ENCODE measurements at regions not wholly inside any gene's neighbourhood (a gene's known extent, or its start where the extent isn't known, plus 50 kb on each side); places are given as distances from the start of the nearest gene placed in this dataset.

DNA sequence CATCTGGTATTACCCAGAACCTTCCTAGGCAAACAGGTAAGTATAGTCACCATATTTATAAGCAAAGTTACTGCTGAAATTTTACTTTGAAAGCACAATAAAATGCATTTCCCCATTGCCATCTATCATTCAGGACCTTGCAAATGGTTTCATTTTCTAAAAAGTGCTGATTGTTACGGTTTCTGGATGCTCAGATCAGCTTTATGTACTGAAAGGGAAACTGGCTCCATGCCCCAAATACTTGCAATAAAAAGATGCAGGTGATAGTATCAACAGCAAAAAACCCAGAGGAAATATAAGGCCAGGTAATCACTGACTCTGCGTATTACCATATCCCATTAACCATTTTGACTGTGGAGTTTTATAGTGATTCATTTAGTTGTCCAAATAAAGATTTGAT lies 1150.7 kb upstream of the CRIM1 start:
- DNase-seq (ENCODE audit: low read depth) (no peak), FAIRE-seq (no peak)
- Mint-ChIP-seq H3K36me3 (ENCODE audit: low read depth, unreplicated experiment) (no peaks in the 10 kb centered on the region), H3K9me3 (ENCODE audit: unreplicated experiment) (no peaks in the 10 kb centered on the region), H3K4me3 (ENCODE audit: unreplicated experiment) (no peak overlapping the region), H3K4me1 (ENCODE audit: low read depth, unreplicated experiment) (no peaks in the 10 kb centered on the region), H3K27ac (ENCODE audit: unreplicated experiment) (no peak overlapping the region), H3K27me3 (ENCODE audit: low read depth, unreplicated experiment) (no peaks in the 10 kb centered on the region)
- no peaks in the 10 kb centered on the region for H4K20me1 ChIP-seq (ENCODE audit: insufficient read depth, low read length)
- H3K4me3 ChIP-seq (ENCODE audit: insufficient read depth, low read depth, low read length), result no peak overlapping the region
- H3K4me2 ChIP-seq (ENCODE audit: low read length), result no peak overlapping the region
- H3K27me3 ChIP-seq (ENCODE audit: insufficient read depth, low read length), result no peaks in the 10 kb centered on the region
- no peak overlapping the region for H2AFZ ChIP-seq (ENCODE audit: low read depth, low read length)
- no peaks in the 10 kb centered on the region for H3K79me2 ChIP-seq (ENCODE audit: insufficient read depth, low read length)
- TF ChIP-seq EZH2 (IDR thresholded peaks at IDR 0.05; ENCODE audit: insufficient read depth, low read length), result no peak
- TF ChIP-seq, protein P1, sequence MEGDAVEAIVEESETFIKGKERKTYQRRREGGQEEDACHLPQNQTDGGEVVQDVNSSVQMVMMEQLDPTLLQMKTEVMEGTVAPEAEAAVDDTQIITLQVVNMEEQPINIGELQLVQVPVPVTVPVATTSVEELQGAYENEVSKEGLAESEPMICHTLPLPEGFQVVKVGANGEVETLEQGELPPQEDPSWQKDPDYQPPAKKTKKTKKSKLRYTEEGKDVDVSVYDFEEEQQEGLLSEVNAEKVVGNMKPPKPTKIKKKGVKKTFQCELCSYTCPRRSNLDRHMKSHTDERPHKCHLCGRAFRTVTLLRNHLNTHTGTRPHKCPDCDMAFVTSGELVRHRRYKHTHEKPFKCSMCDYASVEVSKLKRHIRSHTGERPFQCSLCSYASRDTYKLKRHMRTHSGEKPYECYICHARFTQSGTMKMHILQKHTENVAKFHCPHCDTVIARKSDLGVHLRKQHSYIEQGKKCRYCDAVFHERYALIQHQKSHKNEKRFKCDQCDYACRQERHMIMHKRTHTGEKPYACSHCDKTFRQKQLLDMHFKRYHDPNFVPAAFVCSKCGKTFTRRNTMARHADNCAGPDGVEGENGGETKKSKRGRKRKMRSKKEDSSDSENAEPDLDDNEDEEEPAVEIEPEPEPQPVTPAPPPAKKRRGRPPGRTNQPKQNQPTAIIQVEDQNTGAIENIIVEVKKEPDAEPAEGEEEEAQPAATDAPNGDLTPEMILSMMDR (IDR thresholded peaks at IDR 0.05; ENCODE audit: insufficient read depth, low read depth, low read length), result no peak
- H3K9me3 ChIP-seq (ENCODE audit: insufficient read depth, low read depth, low read length), result no peaks in the 10 kb centered on the region
- no peak overlapping the region for H3K27ac ChIP-seq (ENCODE audit: low read depth, low read length)
- H3K4me1 ChIP-seq (ENCODE audit: insufficient read depth, low read length), result no peaks in the 10 kb centered on the region
- no peaks in the 10 kb centered on the region for H3K36me3 ChIP-seq (ENCODE audit: insufficient read depth, low read length)
- H3K9ac ChIP-seq (ENCODE audit: low read length), result no peak overlapping the region

DNA sequence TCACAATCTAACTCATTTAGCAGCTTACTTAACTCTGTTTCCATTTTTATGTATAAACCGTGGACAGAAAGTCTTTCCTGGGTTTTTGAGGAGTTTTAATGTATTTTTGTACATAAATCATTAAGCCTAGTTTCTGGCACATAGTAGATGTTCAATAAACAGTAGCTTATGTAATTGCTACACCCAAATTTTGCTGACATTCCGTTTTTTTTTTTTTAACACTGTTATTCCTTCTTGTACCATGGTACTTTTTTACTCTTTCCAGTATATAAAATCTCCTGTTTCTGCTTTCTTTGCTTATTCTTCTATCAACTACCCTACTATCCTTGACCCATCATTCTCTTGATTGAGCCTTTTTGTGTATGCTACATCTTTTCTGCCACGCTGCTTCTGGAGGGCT lies 1151.3 kb upstream of the CRIM1 start:
- Histone ChIP-seq H3K4me1 (ENCODE audit: insufficient read depth, low read length) (no peaks in the 10 kb centered on the region), H3K27me3 (ENCODE audit: insufficient read depth, low read length) (no peaks in the 10 kb centered on the region), H3K27ac (ENCODE audit: low read depth, low read length) (no peak overlapping the region), H3K4me3 (ENCODE audit: insufficient read depth, low read depth, low read length) (no peak overlapping the region), H3K9ac (ENCODE audit: low read length) (no peak overlapping the region), H3K36me3 (ENCODE audit: insufficient read depth, low read length) (no peaks in the 10 kb centered on the region), H4K20me1 (ENCODE audit: insufficient read depth, low read length) (no peaks in the 10 kb centered on the region), H3K79me2 (ENCODE audit: insufficient read depth, low read length) (no peaks in the 10 kb centered on the region), H3K4me2 (ENCODE audit: low read length) (no peak overlapping the region), H3K9me3 (ENCODE audit: insufficient read depth, low read depth, low read length) (no peaks in the 10 kb centered on the region), H2AFZ (ENCODE audit: low read depth, low read length) (no peak overlapping the region)
- H3K27me3 Mint-ChIP-seq (ENCODE audit: low read depth, unreplicated experiment), result no peaks in the 10 kb centered on the region
- DNase-seq (ENCODE audit: low read depth) (no peak), FAIRE-seq (no peak)
- no peak for TF ChIP-seq EZH2 (IDR thresholded peaks at IDR 0.05; ENCODE audit: insufficient read depth, low read length)
- TF ChIP-seq, protein P1 (IDR thresholded peaks at IDR 0.05; ENCODE audit: insufficient read depth, low read depth, low read length), result no peak
- H3K4me3 Mint-ChIP-seq (ENCODE audit: unreplicated experiment), result no peak overlapping the region
- no peaks in the 10 kb centered on the region for H3K4me1 Mint-ChIP-seq (ENCODE audit: low read depth, unreplicated experiment)
- no peaks in the 10 kb centered on the region for H3K36me3 Mint-ChIP-seq (ENCODE audit: low read depth, unreplicated experiment)
- no peaks in the 10 kb centered on the region for H3K9me3 Mint-ChIP-seq (ENCODE audit: unreplicated experiment)
- H3K27ac Mint-ChIP-seq (ENCODE audit: unreplicated experiment), result no peak overlapping the region

DNA sequence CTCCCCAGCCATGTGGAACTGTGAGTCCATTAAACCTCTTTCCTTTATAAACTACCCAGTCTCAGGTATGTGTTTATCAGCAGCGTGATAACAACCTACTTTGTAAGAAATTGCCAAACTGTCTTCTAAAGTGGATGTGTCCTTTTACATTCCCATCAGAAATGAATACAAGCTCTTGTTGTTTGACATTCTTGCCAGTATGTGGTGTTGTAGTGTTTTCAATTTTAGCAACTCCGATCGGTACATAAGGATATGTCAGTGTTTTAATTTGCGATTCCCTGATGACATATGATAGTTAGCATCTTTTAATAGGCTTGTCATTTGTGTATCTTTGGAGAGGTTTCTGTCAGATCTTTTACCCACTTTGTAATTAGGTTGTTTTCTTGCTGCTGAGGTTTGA lies 1156.3 kb upstream of the CRIM1 start:
- Histone ChIP-seq H3K27ac (ENCODE audit: low read depth, low read length) (no peak overlapping the region), H3K4me1 (ENCODE audit: insufficient read depth, low read length) (no peaks in the 10 kb centered on the region), H3K27me3 (ENCODE audit: insufficient read depth, low read length) (no peaks in the 10 kb centered on the region), H2AFZ (ENCODE audit: low read depth, low read length) (no peak overlapping the region), H3K79me2 (ENCODE audit: insufficient read depth, low read length) (no peaks in the 10 kb centered on the region), H3K4me3 (ENCODE audit: insufficient read depth, low read depth, low read length) (no peak overlapping the region), H3K36me3 (ENCODE audit: insufficient read depth, low read length) (no peaks in the 10 kb centered on the region), H4K20me1 (ENCODE audit: insufficient read depth, low read length) (no peaks in the 10 kb centered on the region), H3K9ac (ENCODE audit: low read length) (no peak overlapping the region), H3K4me2 (ENCODE audit: low read length) (no peak overlapping the region), H3K9me3 (ENCODE audit: insufficient read depth, low read depth, low read length) (no peaks in the 10 kb centered on the region)
- Mint-ChIP-seq H3K4me1 (ENCODE audit: low read depth, unreplicated experiment) (no peaks in the 10 kb centered on the region), H3K9me3 (ENCODE audit: unreplicated experiment) (no peaks in the 10 kb centered on the region), H3K27me3 (ENCODE audit: low read depth, unreplicated experiment) (no peaks in the 10 kb centered on the region), H3K27ac (ENCODE audit: unreplicated experiment) (no peak overlapping the region), H3K4me3 (ENCODE audit: unreplicated experiment) (no peak overlapping the region), H3K36me3 (ENCODE audit: low read depth, unreplicated experiment) (no peaks in the 10 kb centered on the region)
- TF ChIP-seq, protein P1 (IDR thresholded peaks at IDR 0.05; ENCODE audit: insufficient read depth, low read depth, low read length), result no peak
- no peak for TF ChIP-seq EZH2 (IDR thresholded peaks at IDR 0.05; ENCODE audit: insufficient read depth, low read length)
- peak; percentile 23 for FAIRE-seq
- DNase-seq (ENCODE audit: low read depth), result no peak
